HepG2 (cell line): ENCODE measurements at regions not wholly inside any gene's neighbourhood (a gene's known extent, or its start where the extent isn't known, plus 50 kb on each side); places are given as distances from the start of the nearest gene placed in this dataset.

Source experiments
- ARID3A ChIP-seq: IDR thresholded peaks from 2 replicates; pipeline ENCODE4 v1.6.1; 2012; ENCODE audit warnings: low read depth, low read length, improper control_type of control experiment
- ARID5B ChIP-seq: IDR thresholded peaks from 2 replicates; pipeline ENCODE4 v1.4.0; 2020; ENCODE audit warnings: mild to moderate bottlenecking, missing genetic modification reagents
- ARNT ChIP-seq: fragments of 450-650 bp; IDR thresholded peaks from 2 replicates; pipeline ENCODE4 v1.6.1; 2017
- CERS6 ChIP-seq: sonication (generic); formaldehyde crosslinking; IDR thresholded peaks from 2 replicates; pipeline ENCODE4 v1.5.0; 2020; ENCODE audit warnings: missing genetic modification reagents
- ELF3 ChIP-seq: IDR thresholded peaks from 2 replicates; pipeline ENCODE4 v1.6.1; 2016; ENCODE audit warnings: missing genetic modification reagents, missing compliant biosample characterization
- KLF12 ChIP-seq: sonication (generic); formaldehyde crosslinking; IDR thresholded peaks from 2 replicates; pipeline ENCODE4 v1.4.0; 2020; ENCODE audit warnings: missing genetic modification reagents, borderline replicate concordance
- NFAT5 ChIP-seq: sonication (generic); formaldehyde crosslinking; IDR thresholded peaks from 2 replicates; pipeline ENCODE4 v1.4.0; 2020; ENCODE audit warnings: missing genetic modification reagents
- NR2F2 ChIP-seq: IDR thresholded peaks from 2 replicates; pipeline ENCODE4 v1.6.1; 2012; ENCODE audit warnings: low read depth, inconsistent platforms, borderline replicate concordance
- PRMT3 ChIP-seq: sonication (generic); formaldehyde crosslinking; IDR thresholded peaks from 2 replicates; pipeline ENCODE4 v1.8.1; 2022; ENCODE audit warnings: low read depth, mild to moderate bottlenecking, moderate library complexity, missing genetic modification reagents, borderline replicate concordance
- SMAD1 ChIP-seq: sonication (generic); formaldehyde crosslinking; IDR thresholded peaks from 2 replicates; pipeline ENCODE4 v1.4.0; 2020; ENCODE audit warnings: missing genetic modification reagents, low read depth, mild to moderate bottlenecking, borderline replicate concordance
- ZBTB2 ChIP-seq: sonication (generic); formaldehyde crosslinking; IDR thresholded peaks from 2 replicates; pipeline ENCODE4 v1.8.0; 2022; ENCODE audit warnings: low read depth, missing genetic modification reagents
- ZFP62 ChIP-seq: sonication (generic); formaldehyde crosslinking; IDR thresholded peaks from 2 replicates; pipeline ENCODE4 v1.4.0; 2020; ENCODE audit warnings: missing genetic modification reagents
- ZNF10 ChIP-seq: sonication (generic); formaldehyde crosslinking; IDR thresholded peaks from 2 replicates; pipeline ENCODE4 v1.4.0; 2020; ENCODE audit warnings: mild to moderate bottlenecking, low read depth, missing genetic modification reagents, borderline replicate concordance
- ZNF34 ChIP-seq: sonication (generic); formaldehyde crosslinking; IDR thresholded peaks from 2 replicates; pipeline ENCODE4 v1.4.0; 2020; ENCODE audit warnings: mild to moderate bottlenecking, missing genetic modification reagents, borderline replicate concordance
- ZNF737 ChIP-seq: sonication (generic); formaldehyde crosslinking; IDR thresholded peaks from 2 replicates; pipeline ENCODE4 v1.5.0; 2020; ENCODE audit warnings: missing genetic modification reagents, mild to moderate bottlenecking, borderline replicate concordance

GRCh38 chr6:113694278-113695077 is 162.7 kb upstream of the MARCKS start (continued):
- TF ChIP-seq ARID3A (0 out of 2 replicates have a peak, but pooled peaks have one; percentile 34), KLF12 (CRISPR knock-in tag) (no peak), NFAT5 (no peak), ZBTB2 (CRISPR knock-in tag) (no peak), CERS6 (CRISPR knock-in tag) (no peak), ZNF34 (CRISPR knock-in tag) (no peak), ELF3 (CRISPR knock-in tag) (no peak), ARID5B (CRISPR knock-in tag) (0 out of 2 replicates have a peak, but pooled peaks have one; percentile 12), ZNF737 (no peak), NR2F2 (no peak), PRMT3 (CRISPR knock-in tag) (no peak), SMAD1 (CRISPR knock-in tag) (no peak), ZFP62 (CRISPR knock-in tag) (no peak), ARNT (no peak), ZNF10 (no peak)
